GM23248 (cell line): ENCODE measurements at regions not wholly inside any gene's neighbourhood (a gene's known extent, or its start where the extent isn't known, plus 50 kb on each side); places are given as distances from the start of the nearest gene placed in this dataset.

Experiments
- DNase-seq: peaks from one replicate; pipeline ENCODE4 v3.0.0-alpha.2; 2015
- H2AFZ ChIP-seq: fragments of 200-600 bp; sonication (generic); 2 replicates; pipeline ENCODE4 v1.6.1; 2016; ENCODE audit warnings: antibody characterized with exemption
- H3F3A ChIP-seq: fragments of 200-600 bp; sonication (generic); 2 replicates; pipeline ENCODE4 v1.6.1; 2016; ENCODE audit warnings: mild to moderate bottlenecking, antibody characterized with exemption, mixed run types; ENCODE audit not compliant: insufficient read depth
- H3K27ac ChIP-seq: fragments of 200-600 bp; sonication (generic); 2 replicates; pipeline ENCODE4 v1.5.1; 2016; ENCODE audit warnings: mild to moderate bottlenecking
- H3K27me3 ChIP-seq: fragments of 200-600 bp; sonication (generic); replicated peaks from 2 replicates; pipeline ENCODE4 v1.6.1; 2016; ENCODE audit warnings: mild to moderate bottlenecking; ENCODE audit not compliant: insufficient read depth
- H3K36me3 ChIP-seq: fragments of 200-600 bp; sonication (generic); 2 replicates; pipeline ENCODE4 v1.6.1; 2016; ENCODE audit warnings: low read depth, mild to moderate bottlenecking
- H3K4me1 ChIP-seq: fragments of 200-600 bp; sonication (generic); 2 replicates; pipeline ENCODE4 v1.6.1; 2016; ENCODE audit warnings: mild to moderate bottlenecking; ENCODE audit not compliant: insufficient read depth
- H3K4me2 ChIP-seq: fragments of 200-600 bp; sonication (generic); one replicate; pipeline ENCODE4 v1.6.1; 2016; ENCODE audit warnings: mild to moderate bottlenecking; ENCODE audit not compliant: unreplicated experiment
- H3K4me3 ChIP-seq: fragments of 200-600 bp; sonication (generic); 2 replicates; pipeline ENCODE4 v1.5.1; 2016; ENCODE audit warnings: mild to moderate bottlenecking
- H3K79me2 ChIP-seq: fragments of 200-600 bp; sonication (generic); 2 replicates; pipeline ENCODE4 v1.6.1; 2016; ENCODE audit warnings: mild to moderate bottlenecking; ENCODE audit not compliant: insufficient read depth
- H3K9ac ChIP-seq: fragments of 200-600 bp; sonication (generic); 2 replicates; pipeline ENCODE4 v1.6.1; 2016; ENCODE audit warnings: mild to moderate bottlenecking
- H3K9me2 ChIP-seq: fragments of 200-600 bp; sonication (generic); 2 replicates; pipeline ENCODE4 v1.6.1; 2016; ENCODE audit warnings: mixed run types, mild to moderate bottlenecking, moderate library complexity; ENCODE audit not compliant: insufficient read depth
- H3K9me3 ChIP-seq: fragments of 200-600 bp; sonication (generic); one replicate; pipeline ENCODE4 v1.6.1; 2017; ENCODE audit warnings: low read depth
- H4K20me1 ChIP-seq: fragments of 200-600 bp; sonication (generic); 2 replicates; pipeline ENCODE4 v1.6.0; 2016; ENCODE audit not compliant: insufficient read depth
- EZH2 ChIP-seq: fragments of 200-600 bp; sonication (generic); IDR thresholded peaks from 2 replicates; pipeline ENCODE4 v1.6.1; 2018; ENCODE audit warnings: antibody characterized with exemption, mild to moderate bottlenecking; ENCODE audit not compliant: insufficient read depth, poor library complexity, severe bottlenecking
- EZH2phosphoT487 ChIP-seq: fragments of 200-600 bp; sonication (generic); IDR thresholded peaks from 2 replicates; pipeline ENCODE4 v1.6.1; 2018; ENCODE audit warnings: antibody characterized with exemption, moderate library complexity, mild to moderate bottlenecking, low read depth; ENCODE audit not compliant: insufficient read depth
- WGBS, 2 experiments: methylation state at CpG; one replicate each; pipeline ENCODE4 v1.1.6; 2015 to 2017; ENCODE audit warnings: low lambda C conversion rate in 2 of 2, low coverage in 1 of 2; ENCODE audit errors: missing lambda C conversion rate in 2 of 2; 5-methylcytosine and 5-hydroxymethylcytosine counted together
- in situ Hi-C: fragments of 300-500 bp; cut with MboI; formaldehyde crosslinking; loops from 2 replicates; pipeline ENCODE4 v1.15.0; 2020

DNA sequence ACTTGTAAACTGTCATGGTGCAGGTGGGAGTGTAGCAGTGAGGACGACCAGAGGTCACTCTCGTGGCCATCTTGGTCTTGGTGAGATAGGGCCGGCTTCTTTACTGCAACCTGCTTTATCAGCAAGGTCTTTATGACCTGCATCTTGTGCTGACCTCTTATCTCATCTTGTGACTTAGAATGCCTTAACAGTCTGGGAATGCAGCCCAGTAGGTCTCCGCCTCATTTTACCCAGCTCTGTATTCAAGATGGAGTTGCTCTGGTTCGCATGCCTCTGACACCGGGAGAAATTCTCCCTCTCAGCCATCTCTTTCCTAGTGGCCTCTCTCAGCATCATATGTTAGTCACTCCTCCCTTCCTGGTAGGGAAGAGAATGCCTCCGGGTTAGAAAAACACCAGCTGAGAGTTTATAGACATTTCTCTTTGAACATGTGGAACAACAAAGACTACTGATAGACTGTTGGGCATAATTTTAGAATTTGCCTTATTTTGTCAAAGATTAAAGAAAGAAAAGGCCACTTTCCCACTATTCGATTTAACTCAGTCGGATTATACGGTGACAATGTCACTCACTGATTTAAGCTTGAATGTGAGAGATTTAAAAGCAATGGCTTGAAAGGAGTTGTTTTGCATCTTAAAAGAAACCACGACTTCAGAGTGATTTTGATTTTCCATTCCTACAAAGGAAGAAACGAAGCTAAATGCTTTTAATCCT is 67.9 kb upstream of the SNX9 start:
- peak; percentile 36 for DNase-seq

DNA sequence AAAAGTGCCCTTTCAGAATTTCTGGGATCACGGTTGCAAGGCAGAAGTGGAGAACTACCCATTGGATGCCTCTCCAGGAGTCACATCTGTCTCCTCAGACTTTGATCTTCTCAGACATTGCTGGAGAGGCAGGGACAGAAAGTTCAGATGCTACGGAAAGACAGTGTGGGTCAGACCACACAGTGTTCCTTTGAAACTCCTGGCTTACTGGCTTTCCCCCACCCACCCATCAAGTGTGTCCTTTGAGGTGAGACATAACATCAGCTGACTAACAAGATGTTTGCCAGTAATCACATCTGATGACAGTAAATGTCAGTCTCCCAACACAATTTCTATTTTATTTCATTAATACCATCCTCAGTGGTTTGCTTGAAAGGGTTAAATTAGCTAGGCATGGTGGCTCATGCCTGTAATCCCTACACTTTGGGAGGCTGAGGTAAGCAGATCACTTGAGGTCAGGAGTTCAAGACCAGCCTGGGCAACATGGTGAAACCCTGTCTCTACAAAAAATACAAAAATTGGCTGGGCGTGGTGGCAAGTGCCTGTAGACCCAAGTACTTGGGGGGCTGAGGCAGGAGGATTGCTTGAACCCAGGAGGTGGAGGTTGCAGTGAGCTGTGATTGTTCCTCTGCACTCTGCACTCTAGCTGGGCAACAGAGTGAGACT is 67.2 kb upstream of the SNX9 start:
- Histone ChIP-seq H3K4me1 (peaks cover 22% of the 10 kb centered on the region), H3K9me3 (no peaks in the 10 kb centered on the region), H3K4me2 (peak overlapping the region; percentile 23), H3K9ac (0 out of 2 replicates have a peak overlapping the region, but pooled peaks have one; percentile 33), H3K4me3 (no peak overlapping the region), H3K79me2 (no peaks in the 10 kb centered on the region), H3K36me3 (no peaks in the 10 kb centered on the region), H4K20me1 (no peaks in the 10 kb centered on the region), H2AFZ (peak overlapping the region; percentile 87; the same call in 1 of the 2 replicates), H3K9me2 (no peaks in the 10 kb centered on the region), H3F3A (peaks cover 10% of the 10 kb centered on the region), H3K27me3 (no peaks in the 10 kb centered on the region), H3K27ac (no peak overlapping the region)
- 86 to 95% methylated on average over 3 of the region's 3 CpGs for WGBS, 2 experiments
- in situ Hi-C loops: loop anchor here (25.0 kb wide), 1 partner anchor 306 kb away; no protein-coding TSS in a partner anchor
- TF ChIP-seq EZH2 (no peak), EZH2phosphoT487 (no peak)
- no peak for DNase-seq

More for the DNA sequence above, 67.9 kb upstream of the SNX9 start:
- H3K36me3 ChIP-seq: no peaks in the 10 kb centered on the region
- peaks cover 15% of the 10 kb centered on the region for H3K4me1 ChIP-seq
- no peak overlapping the region for H3K27ac ChIP-seq
- H3F3A ChIP-seq: peaks cover 4% of the 10 kb centered on the region
- H3K9me2 ChIP-seq: no peaks in the 10 kb centered on the region
- H3K4me2 ChIP-seq: no peak overlapping the region
- no peak for TF ChIP-seq EZH2
- no peak for TF ChIP-seq EZH2phosphoT487
- in situ Hi-C loops: loop anchor here (25.0 kb wide), 1 partner anchor 307 kb away; no protein-coding TSS in a partner anchor
- H3K9me3 ChIP-seq: no peaks in the 10 kb centered on the region
- no peak overlapping the region for H3K4me3 ChIP-seq
- H3K27me3 ChIP-seq: no peaks in the 10 kb centered on the region
- WGBS, 2 experiments: 80 to 83% methylated on average over 12 of the region's 12 CpGs
- no peak overlapping the region for H3K9ac ChIP-seq
- H4K20me1 ChIP-seq: no peaks in the 10 kb centered on the region
- H2AFZ ChIP-seq: no peak overlapping the region
- no peaks in the 10 kb centered on the region for H3K79me2 ChIP-seq

DNA sequence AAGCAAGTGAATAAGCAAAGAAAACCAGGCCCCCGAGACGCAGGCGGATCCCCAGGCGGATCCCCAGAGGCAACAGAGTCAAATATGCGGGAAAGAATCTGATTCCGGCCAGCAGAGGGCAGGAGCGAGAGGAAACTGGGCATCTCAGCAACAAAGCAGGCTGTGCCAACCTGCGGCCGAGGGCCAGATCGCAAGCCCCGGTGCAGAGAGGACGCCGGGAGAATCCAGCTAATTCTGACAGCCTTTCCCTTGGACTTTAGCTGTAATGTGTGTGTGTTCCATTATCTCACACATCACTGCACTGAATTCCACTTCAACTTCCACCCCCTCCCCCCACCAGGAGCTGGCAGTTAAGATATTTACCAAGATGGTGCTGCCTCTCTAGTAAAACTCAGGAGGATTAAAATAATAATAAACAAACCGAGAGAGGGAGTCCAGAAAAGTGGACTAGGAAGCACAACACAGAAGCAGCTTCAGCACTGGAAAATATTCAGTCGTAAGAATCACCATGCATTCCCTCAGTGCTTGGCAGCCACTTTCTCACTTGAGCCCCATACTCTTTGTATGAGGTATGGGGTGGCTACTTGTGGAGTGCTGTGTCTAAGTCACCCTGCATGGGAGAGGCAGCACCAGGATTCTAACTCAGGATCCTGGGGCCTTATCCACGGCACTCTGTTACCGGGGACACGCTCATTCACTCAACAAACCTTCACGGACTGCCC is 66.2 kb upstream of the SNX9 start:
- in situ Hi-C loops: loop anchor here (25.0 kb wide), 1 partner anchor 305 kb away; no protein-coding TSS in a partner anchor
- 25% methylated on average over 19 of the region's 19 CpGs for WGBS, 2 experiments
- H3K4me3 ChIP-seq: no peak overlapping the region

More for the DNA sequence above, 66.2 kb upstream of the SNX9 start:
- H4K20me1 ChIP-seq: no peaks in the 10 kb centered on the region
- no peaks in the 10 kb centered on the region for H3K27me3 ChIP-seq
- no peaks in the 10 kb centered on the region for H3K79me2 ChIP-seq
- DNase-seq: peak; percentile 91
- no peaks in the 10 kb centered on the region for H3K9me3 ChIP-seq
- H3F3A ChIP-seq: peaks cover 19% of the 10 kb centered on the region
- peak overlapping the region; percentile 24; the same call in 1 of the 2 replicates for H3K27ac ChIP-seq
- H3K4me2 ChIP-seq: peak overlapping the region; percentile 23
- peaks cover 32% of the 10 kb centered on the region for H3K4me1 ChIP-seq
- H2AFZ ChIP-seq: peak overlapping the region; percentile 87
- TF ChIP-seq EZH2phosphoT487 (no peak), EZH2 (no peak)
- no peaks in the 10 kb centered on the region for H3K36me3 ChIP-seq
- H3K9ac ChIP-seq: peak overlapping the region; percentile 33; the same call in 1 of the 2 replicates
- no peaks in the 10 kb centered on the region for H3K9me2 ChIP-seq
